ENCODE measurements at regions not wholly inside any gene's neighbourhood (a gene's known extent, or its start where the extent isn't known, plus 50 kb on each side); places are given as distances from the start of the nearest gene placed in this dataset.

DNA sequence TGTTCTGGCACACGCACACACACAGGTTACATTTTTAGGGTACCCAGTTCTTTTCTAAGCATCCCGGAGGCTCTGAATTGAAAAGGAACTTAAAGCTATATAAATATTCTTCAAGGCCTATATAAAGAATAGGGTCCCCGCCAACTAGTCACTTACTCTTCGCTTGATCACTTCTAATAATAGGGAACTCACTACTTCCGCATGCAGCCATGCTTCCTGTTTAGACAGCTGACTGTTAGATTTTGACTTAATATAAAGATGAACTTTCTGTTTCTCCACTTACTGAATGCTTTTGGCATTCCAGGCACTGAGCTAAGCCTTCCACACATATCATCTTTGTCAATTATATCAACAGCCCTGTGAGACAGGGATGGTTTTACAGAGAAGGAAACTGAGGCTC lies 259.6 kb downstream of the TSHZ3 start:
- DNase-seq (ENCODE audit: low read depth): no peak

DNA sequence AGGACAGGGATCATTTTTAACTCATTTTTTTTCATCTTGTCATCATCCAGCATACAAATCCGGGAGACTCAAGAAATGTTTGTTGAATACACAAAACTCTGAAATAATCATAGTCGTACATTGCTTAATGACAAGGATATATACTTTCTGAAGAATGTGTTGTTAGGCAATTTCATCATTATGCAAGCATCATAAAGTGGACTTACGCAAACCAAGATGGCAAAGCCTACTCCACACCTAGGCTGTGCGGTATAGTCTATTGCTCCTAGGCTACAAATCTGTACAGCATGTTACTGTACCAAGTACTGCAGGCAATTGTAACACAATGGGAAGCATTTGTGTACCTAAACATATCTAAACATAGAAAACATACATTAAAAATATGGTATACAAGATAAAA lies 264.1 kb downstream of the TSHZ3 start:
- no peak for DNase-seq (ENCODE audit: low read depth)

DNA sequence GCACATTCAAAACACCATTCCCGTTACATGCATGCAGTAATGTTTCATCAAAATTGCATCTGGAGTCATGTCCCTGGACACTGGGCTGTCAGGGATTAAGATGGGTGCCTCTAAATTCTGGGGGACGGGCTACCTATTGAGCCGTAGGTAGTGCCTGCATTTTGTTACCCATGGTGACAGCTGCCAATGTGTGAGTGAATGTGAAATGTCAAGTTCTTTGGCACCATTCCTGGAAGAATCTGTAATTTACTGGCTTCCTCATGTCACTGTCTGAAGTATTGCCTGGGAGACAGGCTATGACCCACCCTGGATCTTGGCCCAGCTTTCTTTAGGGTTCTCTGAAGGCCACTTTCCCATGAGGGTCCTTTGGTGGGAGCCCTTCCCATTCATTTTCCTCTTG lies 266.1 kb downstream of the TSHZ3 start:
- no peak for DNase-seq (ENCODE audit: low read depth)

DNA sequence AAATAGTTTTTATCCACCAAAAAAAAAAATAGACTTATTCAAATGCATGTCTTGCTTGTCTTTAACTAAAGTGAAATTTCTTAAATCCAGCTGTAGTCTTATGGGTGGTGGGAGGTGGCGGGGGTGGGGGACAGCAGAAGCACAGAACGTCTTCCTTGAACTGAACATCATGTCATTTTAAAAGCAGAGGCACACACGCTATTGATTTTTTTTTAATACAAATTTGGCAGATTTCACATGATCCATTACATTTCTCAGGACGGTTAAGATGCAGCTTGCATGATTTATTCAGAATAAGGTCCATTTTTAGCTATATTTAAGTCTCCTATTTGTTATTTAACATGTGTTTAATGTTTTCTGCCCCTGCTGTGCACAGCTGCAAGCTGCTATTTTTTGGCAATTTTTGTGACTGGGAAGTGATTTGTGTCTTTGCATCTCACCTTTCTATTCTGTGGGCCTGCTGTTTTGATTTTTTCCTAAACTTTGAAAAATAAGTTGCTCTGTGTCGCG lies 274.0 kb downstream of the TSHZ3 start:
- DNase-seq (ENCODE audit: low read depth): no peak

DNA sequence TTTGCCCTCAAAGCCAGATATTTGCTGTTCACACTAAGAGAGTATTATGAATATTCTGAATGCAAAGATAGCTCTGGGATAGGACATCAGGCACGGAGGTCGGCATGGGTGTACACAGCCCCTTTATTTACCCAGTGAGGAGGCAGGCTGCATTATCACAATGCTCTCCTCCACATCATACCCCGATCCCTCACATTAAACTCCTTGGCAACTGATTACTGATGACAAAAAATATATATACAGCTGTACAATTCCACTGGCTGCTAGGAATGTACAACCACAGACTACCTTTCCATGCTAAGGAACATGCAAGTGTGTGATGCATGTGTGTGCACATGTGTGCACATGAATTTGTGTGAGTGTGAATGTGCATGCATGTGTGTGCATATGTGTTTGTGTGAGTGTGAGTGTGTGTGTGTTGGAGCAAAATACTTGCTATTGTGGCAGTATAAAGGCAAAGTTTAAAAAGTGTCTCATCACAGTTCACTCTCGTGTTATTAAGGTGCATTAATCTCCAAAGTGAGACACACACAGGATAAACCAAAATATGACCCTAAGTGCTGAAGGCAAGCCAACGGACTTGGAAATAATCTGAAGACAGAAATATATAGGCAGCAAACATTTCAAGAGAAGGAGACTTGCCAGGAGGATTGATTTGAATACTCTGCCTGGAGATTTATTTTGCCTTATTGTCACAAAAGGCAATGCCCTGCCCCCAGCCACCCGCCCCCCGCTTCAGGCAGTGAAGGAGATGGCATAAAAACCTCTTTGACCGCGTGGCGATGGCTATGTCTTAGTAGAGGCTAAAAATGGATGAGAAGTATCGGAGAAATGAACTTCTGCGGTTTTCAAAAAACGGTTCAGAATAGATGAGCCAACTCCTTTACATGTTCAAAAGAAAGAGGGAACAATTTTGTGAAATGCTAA lies 274.8 kb downstream of the TSHZ3 start:
- no peak for DNase-seq (ENCODE audit: low read depth)

DNA sequence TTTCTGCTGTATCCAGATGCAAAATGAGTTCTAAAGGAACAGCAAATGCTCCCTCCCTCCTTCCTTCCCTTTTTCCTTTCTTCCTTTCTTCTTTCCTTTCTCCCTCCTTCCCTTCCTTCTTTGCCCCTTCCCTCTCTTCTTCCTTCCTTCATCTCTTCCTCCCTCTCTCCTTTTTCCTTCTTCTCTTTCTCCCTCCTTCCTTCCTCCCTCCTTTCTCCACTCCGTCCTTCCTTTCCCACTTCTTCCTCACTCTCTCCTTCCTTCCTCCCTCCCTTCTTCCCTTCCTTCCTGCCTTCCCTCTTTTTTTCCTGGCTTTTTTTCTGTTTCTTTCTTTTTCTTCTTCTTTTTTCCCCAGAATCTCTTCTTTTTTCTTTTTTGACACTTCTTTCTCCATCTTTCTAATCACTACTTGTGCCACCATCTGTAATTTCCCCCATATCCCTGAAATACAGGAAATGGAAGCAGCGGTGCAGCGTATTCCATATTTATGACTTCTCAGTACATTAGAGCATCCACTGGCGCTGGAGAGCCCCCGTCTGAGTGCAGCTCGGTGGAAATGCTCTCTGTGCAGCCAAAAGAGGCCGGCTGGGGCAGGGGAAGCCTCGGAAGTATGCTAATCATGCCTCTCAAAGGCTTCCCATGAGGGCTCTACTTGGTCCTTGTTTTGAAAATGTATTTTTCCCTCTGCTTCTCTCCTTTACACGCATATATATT lies 275.6 kb downstream of the TSHZ3 start:
- DNase-seq (ENCODE audit: low read depth): no peak

DNA sequence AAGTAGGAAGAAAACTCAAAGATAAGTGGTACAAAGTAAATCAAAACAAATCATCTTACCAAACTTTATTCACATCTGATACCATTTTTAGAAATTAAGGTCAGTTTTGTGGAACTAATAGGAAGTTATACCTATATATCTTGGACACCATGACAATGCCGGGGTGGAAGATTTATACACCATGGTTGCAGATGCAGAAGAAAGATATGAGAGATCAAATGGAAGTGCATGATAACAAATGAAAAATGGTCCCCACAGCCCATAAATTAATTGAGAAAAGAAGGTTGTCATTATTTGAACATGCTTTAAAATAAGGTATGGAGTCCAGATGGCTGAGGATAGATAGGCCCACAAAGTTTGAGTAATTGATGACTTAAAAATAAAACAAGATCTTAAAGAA lies 276.8 kb downstream of the TSHZ3 start:
- DNase-seq (ENCODE audit: low read depth): no peak

DNA sequence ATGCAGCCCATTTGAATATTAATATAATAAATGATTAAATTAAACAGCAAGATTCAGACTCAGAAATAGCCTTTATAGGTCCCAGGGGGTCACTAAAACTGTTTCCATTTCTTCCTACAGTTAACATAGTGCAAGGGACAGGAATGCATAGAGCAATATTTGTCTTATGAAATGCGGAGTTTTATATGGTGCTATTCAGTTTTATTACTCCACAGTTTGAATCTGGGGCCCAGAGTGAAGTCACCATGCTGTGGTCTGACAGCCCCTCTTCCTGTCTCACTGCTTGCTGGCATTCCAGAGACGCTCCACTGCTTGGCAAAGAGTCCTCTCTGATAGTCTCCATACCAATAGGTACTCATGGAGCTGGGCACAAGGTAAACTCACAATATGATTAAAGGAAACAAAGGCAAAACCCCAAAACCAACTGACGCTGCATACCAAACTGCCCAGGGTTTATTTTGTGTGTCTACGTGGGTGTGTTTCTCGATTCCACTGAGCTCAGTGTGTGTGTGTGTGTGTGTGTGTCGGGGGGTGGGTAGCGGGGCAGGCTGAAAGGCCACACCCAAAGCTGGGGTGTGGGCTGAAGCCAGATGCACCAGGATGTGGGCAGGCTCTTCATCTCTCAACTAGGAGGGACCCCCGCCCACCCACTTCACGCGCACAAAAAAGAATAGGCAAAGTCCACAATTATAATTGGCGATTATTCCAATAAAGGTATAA lies 277.9 kb downstream of the TSHZ3 start:
- no peak for DNase-seq (ENCODE audit: low read depth)

DNA sequence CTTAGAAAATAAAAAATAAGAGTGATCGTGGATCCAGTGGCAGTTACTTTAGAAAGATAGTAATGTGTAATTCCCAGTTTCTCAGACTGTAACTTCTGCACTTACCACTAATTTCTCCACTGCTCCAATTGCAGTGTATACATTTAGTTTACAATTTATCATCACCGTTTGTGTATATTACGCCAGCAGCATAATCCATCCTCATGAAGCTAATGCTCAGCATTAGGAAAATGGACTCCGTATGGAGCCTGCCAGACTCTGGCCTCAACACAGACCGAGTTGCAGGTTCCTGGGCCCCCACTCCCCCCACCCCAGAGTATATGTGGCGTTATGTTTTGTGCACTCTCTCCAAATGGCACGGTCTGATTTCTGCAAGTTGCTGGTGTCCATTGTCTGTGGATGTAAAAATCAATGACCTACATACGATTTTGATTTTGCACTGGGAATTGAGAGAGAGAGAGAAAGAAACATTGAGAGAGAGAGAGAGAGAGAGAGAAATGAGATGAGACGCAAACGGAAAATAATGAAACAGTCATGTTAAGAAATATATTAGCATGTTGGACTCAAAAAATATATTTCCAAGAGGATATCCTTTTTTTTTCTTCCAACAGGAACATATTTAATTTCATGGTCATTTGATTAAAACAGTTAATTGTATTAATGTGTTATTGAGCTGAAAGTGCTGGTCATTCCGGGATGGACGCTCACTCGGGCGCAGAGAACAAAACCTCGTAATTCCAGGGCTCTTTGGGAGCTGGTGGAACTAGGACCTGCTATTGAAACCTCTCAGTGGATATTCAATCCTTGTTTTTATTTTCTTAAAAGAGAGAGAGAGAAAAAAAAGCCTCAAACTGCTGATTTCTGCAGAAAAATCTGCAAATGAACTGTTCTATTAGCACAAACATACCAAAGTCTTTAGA lies 278.8 kb downstream of the TSHZ3 start:
- DNase-seq (ENCODE audit: low read depth): no peak

DNA sequence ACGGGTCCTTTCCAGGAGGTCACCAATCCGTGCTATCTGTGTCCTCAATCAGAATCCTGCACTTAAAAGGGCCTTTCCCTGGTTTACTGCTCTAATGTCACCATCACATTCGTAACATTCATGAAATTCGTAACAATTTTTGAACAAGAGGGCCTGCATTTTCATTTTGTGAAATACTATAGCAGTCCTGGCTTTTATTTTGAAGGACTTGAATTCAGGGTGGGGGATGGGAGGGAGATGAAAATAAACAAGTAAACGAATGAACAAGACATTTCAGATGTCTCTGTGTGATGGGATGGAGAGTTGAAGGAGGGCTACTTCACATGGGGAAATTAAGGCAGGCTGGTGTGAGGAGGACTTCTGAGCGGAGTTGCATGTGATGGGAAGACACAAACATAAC lies 281.0 kb downstream of the TSHZ3 start:
- no peak for DNase-seq (ENCODE audit: low read depth)

DNA sequence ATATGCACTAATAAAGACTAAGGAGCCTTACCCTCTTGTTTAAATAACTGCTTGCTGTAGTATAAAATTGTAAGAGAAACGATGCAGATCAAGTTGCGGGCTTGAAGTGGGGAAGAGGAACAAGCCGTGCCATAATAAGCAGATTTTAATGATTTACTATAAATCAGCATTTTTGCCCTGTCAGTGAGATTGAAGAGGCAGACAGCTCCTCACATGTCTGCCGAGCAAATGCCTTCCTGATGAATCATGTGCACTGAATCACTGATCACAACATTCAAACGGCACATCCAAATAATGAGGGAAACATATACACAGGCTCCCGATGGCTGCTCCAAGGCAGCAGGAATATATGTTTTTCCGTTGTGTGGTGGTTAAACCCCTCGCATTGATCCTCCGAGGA lies 282.9 kb downstream of the TSHZ3 start:
- DNase-seq (ENCODE audit: low read depth): peak; percentile 69

DNA sequence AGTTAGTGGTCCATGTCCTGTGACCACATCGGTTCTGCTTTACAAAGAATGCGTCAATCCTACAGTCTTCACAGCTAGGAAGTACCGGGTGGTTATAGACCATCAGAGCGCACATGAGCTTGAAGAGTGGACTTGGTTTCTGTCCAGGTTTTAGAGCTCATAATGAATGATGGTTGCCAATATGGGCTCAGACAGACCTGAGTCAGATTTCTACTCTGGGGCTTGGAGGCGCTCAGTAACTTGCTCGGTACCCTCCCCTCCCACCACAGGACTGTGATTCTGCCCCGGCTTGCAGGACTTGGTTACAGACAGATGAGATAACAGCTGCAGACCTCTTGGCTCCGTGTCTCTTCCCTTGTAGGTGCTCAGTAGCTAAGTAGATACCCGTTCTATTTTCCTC lies 284.7 kb downstream of the TSHZ3 start:
- DNase-seq (ENCODE audit: low read depth): no peak

DNA sequence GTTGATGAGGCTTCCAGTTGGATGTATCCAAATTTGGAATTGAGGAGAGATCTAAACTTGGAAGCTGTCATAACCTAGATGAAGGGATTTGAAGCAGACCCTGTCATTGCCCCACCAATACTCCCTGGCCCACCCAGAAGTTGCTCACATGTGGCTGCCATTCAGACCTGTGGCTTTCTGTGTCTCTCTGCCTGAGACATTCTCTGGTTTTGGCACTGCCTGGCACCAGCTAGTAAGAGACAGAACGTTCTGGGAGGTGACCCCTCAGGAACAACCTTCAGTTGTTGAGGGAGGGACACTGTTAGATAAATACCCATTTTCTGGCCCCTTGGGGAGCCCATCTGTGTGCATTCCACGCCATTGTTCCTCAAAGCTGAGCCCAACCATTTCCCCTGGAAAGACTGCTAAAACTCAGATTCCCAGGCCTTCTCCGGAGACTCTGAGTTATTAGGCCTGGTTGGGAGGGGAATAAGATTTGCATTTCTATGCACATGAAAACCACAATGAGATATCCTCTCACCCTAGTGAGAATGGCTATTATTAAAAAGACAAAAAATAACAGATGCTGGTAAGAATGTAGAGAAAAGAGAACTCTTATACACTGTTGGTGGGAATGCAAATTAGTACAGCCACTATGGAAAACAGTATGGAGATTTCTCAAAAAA lies 290.4 kb downstream of the TSHZ3 start:
- DNase-seq (ENCODE audit: low read depth): no peak

DNA sequence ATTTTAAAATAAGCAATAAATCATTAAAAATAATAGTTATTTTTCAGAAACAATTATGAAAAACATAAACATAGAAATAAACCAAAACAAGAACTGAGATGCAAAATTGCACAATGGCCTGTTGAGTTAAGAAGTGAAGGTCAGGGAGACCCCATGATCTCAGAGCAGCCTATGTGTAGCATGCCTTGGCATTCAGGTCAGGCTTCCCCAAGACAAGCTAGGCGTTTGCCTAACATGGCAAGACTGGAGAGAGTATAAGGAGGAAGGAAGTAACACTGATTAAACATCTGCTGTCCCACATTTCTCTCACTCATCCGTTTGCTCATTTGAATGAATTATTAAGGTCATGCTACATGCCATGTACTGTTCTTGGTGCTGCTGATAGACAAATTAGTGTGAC lies 291.8 kb downstream of the TSHZ3 start:
- no peak for DNase-seq (ENCODE audit: low read depth)

DNA sequence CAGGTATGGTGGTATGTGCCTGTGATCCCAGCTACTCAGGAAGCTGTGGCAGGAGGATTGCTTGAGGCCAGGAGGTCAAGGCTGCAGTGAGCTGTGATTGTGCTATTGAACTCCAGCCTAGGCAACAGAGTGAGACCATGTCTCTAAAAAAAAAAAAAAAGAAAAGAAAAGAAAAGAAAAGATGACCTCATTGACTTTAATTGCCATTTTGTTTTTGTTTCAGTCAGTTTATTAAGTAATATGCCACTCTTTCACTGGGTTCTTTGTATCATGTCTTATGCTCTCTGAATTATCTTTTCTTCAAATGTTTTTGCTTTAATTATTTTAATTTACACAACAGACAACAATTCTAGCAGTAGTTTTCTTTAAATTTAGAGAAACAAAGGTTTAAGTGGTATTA lies 293.8 kb downstream of the TSHZ3 start:
- DNase-seq (ENCODE audit: low read depth): no peak

DNA sequence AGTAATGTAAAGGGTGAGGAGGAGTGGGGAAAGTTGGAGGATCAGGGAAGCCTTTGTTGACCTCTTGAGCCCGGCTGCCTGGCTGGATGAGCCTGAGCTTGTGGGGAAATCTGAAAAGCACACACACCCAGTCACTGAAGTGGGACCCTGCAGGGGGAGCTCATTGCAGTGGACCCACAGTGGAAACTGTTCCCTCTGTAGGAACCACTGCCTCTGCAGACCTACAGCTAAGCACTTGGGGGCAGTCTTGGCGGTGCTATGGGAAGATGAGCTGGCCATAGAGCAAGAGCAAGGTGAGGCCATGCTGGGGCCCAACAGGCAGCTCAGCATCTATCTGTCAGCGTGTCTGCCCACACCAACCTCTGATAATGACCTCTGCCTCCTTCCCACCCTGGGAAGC lies 294.8 kb downstream of the TSHZ3 start:
- DNase-seq (ENCODE audit: low read depth): peak; percentile 12

DNA sequence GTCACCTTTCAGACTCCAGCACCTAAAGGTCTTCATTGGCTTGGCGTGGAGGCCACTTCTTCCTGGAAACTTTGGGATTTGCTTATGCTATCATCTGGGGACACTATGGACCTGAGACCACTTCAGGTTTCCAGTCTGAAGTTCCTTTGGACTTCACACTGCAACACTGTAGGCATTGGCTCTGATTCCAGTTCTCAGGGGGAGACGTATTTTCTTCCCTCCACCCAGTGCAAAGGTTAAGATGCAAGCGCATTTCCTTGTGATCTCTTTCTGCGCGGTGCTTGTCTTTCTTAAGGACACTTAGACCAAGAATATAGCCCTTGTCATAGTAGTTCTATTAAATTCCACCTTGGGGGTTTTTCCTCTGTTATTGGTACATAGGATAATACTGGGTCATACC lies 299.8 kb downstream of the TSHZ3 start:
- DNase-seq (ENCODE audit: low read depth): no peak

DNA sequence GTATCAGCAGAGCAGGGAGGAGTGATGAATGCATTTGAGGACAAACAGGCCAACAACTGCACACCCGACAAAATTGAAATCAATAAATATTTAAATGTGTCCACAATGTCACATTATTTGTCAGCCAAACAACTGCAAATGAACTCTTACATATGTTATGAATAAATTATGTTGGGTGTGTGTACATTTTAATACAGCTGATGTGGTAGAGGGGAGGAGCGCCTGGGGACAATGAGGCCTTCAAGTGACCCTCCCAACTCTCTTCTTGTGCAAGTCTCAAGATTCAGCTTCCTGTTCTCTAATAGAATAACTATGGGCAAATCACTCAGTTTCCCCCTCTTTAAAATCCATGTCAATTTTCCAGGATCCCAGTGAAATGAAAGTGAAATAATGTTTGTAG lies 303.2 kb downstream of the TSHZ3 start:
- no peak for DNase-seq (ENCODE audit: low read depth)

DNA sequence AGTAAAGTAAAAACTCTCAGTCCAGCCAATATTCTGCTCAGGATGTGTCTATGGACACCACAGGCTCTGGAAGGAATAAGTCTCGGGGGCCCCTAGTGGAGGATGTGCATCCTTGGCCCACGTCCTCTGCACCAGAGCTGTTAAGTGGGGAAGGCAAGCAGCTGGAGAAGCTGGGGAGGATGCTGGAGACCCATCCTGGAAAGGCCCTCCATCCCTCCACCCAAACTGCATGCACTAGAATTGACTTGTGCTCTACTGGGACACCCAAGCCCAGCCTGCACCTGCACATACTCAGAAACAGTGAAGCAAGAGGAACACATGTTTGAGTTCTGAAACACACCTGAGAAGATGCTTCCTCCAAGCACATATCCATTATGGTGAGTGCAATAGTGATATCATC lies 307.8 kb downstream of the TSHZ3 start:
- DNase-seq (ENCODE audit: low read depth): no peak

DNA sequence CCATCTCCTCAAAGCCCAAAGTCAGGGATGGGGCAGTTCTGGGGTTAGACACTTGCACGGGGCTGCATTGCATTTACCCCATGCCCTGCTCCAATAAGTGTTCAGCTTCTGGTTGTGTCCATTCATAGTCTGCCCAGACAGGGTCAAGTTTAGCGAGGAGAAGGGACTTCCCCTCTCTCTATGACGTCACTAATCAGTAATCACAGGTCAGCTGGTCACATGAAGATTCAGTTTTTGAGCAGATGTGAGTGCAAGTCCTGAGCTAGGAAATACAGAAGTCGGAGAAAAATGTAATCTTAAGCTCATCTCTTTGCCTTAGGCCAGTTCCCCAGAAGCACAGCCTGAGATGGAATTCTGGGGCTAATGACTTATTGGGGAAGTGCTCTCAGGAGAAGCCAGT lies 310.1 kb downstream of the TSHZ3 start:
- DNase-seq (ENCODE audit: low read depth): no peak

Data from HS-27A (cell line).